ENCODE measurements at regions not wholly inside any gene's neighbourhood (a gene's known extent, or its start where the extent isn't known, plus 50 kb on each side); places are given as distances from the start of the nearest gene placed in this dataset.

DNA sequence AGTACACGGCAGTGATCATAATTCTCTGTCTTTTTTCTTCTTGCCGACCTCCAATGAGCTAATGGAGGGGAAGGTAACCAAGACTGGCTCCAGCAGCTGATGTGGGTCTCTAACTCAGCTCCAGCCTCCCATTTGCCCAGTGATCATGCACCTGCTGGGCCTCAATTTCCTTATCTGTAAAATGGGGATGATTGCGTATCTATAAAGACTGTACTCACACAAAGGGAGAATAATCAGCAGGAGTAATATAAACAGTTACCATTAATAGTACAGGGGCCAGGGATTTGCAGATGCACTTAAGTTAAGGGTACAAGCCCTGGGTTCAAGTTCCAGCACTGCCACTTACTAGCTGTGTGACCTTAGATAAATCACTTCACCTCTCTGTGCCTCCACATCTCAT, 204.9 kb upstream of the LHX5 start:
- TF ChIP-seq, protein P1, sequence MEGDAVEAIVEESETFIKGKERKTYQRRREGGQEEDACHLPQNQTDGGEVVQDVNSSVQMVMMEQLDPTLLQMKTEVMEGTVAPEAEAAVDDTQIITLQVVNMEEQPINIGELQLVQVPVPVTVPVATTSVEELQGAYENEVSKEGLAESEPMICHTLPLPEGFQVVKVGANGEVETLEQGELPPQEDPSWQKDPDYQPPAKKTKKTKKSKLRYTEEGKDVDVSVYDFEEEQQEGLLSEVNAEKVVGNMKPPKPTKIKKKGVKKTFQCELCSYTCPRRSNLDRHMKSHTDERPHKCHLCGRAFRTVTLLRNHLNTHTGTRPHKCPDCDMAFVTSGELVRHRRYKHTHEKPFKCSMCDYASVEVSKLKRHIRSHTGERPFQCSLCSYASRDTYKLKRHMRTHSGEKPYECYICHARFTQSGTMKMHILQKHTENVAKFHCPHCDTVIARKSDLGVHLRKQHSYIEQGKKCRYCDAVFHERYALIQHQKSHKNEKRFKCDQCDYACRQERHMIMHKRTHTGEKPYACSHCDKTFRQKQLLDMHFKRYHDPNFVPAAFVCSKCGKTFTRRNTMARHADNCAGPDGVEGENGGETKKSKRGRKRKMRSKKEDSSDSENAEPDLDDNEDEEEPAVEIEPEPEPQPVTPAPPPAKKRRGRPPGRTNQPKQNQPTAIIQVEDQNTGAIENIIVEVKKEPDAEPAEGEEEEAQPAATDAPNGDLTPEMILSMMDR (IDR thresholded peaks at IDR 0.05) = no peak
- no peak for TF ChIP-seq POLR2A (IDR thresholded peaks at IDR 0.05)
